Hepatocyte (in vitro differentiated cells): ENCODE measurements at regions not wholly inside any gene's neighbourhood (a gene's known extent, or its start where the extent isn't known, plus 50 kb on each side); places are given as distances from the start of the nearest gene placed in this dataset.
A peak's percentile ranks its signal among the peaks of the same experiment; 100 is the strongest.

Experiments used
- DNase-seq: peaks from one replicate; pipeline ENCODE4 v3.0.0-alpha.2; 2016; ENCODE audit warnings: low spot score
- H2AFZ ChIP-seq: fragments of 200-600 bp; sonication (generic); 2 replicates; pipeline ENCODE4 v1.6.0; 2016; ENCODE audit warnings: antibody characterized with exemption, mild to moderate bottlenecking
- H3K27ac ChIP-seq: fragments of 200-600 bp; sonication (generic); 2 replicates; pipeline ENCODE4 v1.5.1; 2016; ENCODE audit warnings: mild to moderate bottlenecking
- H3K27me3 ChIP-seq: fragments of 200-600 bp; sonication (generic); 2 replicates; pipeline ENCODE4 v1.6.1; 2016
- H3K36me3 ChIP-seq: fragments of 200-600 bp; sonication (generic); replicated peaks from 2 replicates; pipeline ENCODE4 v1.5.1; 2016; ENCODE audit warnings: low read depth; ENCODE audit not compliant: insufficient read depth
- H3K4me1 ChIP-seq: fragments of 200-600 bp; sonication (generic); 2 replicates; pipeline ENCODE4 v1.5.1; 2016; ENCODE audit warnings: mild to moderate bottlenecking, moderate library complexity; ENCODE audit not compliant: insufficient read depth
- H3K4me2 ChIP-seq: fragments of 200-600 bp; sonication (generic); 2 replicates; pipeline ENCODE4 v1.6.0; 2016
- H3K4me3 ChIP-seq: fragments of 200-600 bp; sonication (generic); 2 replicates; pipeline ENCODE4 v1.5.1; 2016; ENCODE audit warnings: mild to moderate bottlenecking
- H3K79me2 ChIP-seq: fragments of 200-600 bp; sonication (generic); 2 replicates; pipeline ENCODE4 v1.6.0; 2017; ENCODE audit warnings: mild to moderate bottlenecking
- H3K9me2 ChIP-seq: fragments of 200-600 bp; sonication (generic); replicated peaks from 2 replicates; pipeline ENCODE4 v1.6.0; 2017; ENCODE audit warnings: mild to moderate bottlenecking; ENCODE audit not compliant: insufficient read depth
- H3K9me3 ChIP-seq: fragments of 200-600 bp; sonication (generic); 2 replicates; pipeline ENCODE4 v1.5.1; 2016; ENCODE audit warnings: low read depth, mild to moderate bottlenecking
- H4K20me1 ChIP-seq: fragments of 200-600 bp; sonication (generic); 2 replicates; pipeline ENCODE4 v1.6.0; 2016; ENCODE audit warnings: mild to moderate bottlenecking; ENCODE audit not compliant: insufficient read depth, poor library complexity, severe bottlenecking
- EZH2 ChIP-seq: fragments of 200-600 bp; sonication (generic); IDR thresholded peaks from 2 replicates; pipeline ENCODE4 v1.6.1; 2016; ENCODE audit warnings: antibody characterized with exemption, mild to moderate bottlenecking, borderline replicate concordance
- EZH2phosphoT487 ChIP-seq: fragments of 200-600 bp; sonication (generic); IDR thresholded peaks from one replicate; pipeline ENCODE4 v1.6.1; 2018; ENCODE audit warnings: antibody characterized with exemption, mild to moderate bottlenecking, low read depth, moderate library complexity; ENCODE audit not compliant: unreplicated experiment, severe bottlenecking
- WGBS: methylation state at CpG from one replicate; pipeline ENCODE4 v1.1.6; 2016; ENCODE audit warnings: low lambda C conversion rate; ENCODE audit errors: missing lambda C conversion rate; 5-methylcytosine and 5-hydroxymethylcytosine counted together
- TF ChIP-seq, protein P1 (sequence below): fragments of 200-600 bp; sonication (generic); IDR thresholded peaks from 2 replicates; pipeline ENCODE4 v1.5.1; 2016; ENCODE audit warnings: antibody characterized with exemption, mild to moderate bottlenecking; ENCODE audit not compliant: poor library complexity

- H2AFZ ChIP-seq: no peak overlapping the region
- no peaks in the 10 kb centered on the region for H3K79me2 ChIP-seq
- DNase-seq: no peak
- 93% methylated on average over 4 of the region's 4 CpGs for WGBS
- no peaks in the 10 kb centered on the region for H3K36me3 ChIP-seq
- no peaks in the 10 kb centered on the region for H3K27me3 ChIP-seq
- H3K9me3 ChIP-seq: no peaks in the 10 kb centered on the region
- no peak overlapping the region for H3K27ac ChIP-seq
- no peaks in the 10 kb centered on the region for H4K20me1 ChIP-seq
- no peaks in the 10 kb centered on the region for H3K4me1 ChIP-seq
- no peak overlapping the region for H3K4me3 ChIP-seq
- H3K9me2 ChIP-seq: no peaks in the 10 kb centered on the region
- no peak for TF ChIP-seq EZH2
- no peak for TF ChIP-seq EZH2phosphoT487
- TF ChIP-seq, protein P1, sequence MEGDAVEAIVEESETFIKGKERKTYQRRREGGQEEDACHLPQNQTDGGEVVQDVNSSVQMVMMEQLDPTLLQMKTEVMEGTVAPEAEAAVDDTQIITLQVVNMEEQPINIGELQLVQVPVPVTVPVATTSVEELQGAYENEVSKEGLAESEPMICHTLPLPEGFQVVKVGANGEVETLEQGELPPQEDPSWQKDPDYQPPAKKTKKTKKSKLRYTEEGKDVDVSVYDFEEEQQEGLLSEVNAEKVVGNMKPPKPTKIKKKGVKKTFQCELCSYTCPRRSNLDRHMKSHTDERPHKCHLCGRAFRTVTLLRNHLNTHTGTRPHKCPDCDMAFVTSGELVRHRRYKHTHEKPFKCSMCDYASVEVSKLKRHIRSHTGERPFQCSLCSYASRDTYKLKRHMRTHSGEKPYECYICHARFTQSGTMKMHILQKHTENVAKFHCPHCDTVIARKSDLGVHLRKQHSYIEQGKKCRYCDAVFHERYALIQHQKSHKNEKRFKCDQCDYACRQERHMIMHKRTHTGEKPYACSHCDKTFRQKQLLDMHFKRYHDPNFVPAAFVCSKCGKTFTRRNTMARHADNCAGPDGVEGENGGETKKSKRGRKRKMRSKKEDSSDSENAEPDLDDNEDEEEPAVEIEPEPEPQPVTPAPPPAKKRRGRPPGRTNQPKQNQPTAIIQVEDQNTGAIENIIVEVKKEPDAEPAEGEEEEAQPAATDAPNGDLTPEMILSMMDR: no peak
- no peak overlapping the region for H3K4me2 ChIP-seq
Measured at GRCh38 chr7:118324790-118325449, 100.4 kb downstream of the ANKRD7 start.

- H3K4me2 ChIP-seq: no peak overlapping the region
- H3K79me2 ChIP-seq: no peaks in the 10 kb centered on the region
- DNase-seq: no peak
- no peak for TF ChIP-seq EZH2phosphoT487
- TF ChIP-seq, protein P1: no peak
- TF ChIP-seq EZH2: no peak
- no peak overlapping the region for H3K4me3 ChIP-seq
- H3K27me3 ChIP-seq: no peaks in the 10 kb centered on the region
- no peaks in the 10 kb centered on the region for H3K9me2 ChIP-seq
- H3K27ac ChIP-seq: no peak overlapping the region
- H3K4me1 ChIP-seq: no peaks in the 10 kb centered on the region
- H3K9me3 ChIP-seq: no peaks in the 10 kb centered on the region
- no peaks in the 10 kb centered on the region for H4K20me1 ChIP-seq
- no peak overlapping the region for H2AFZ ChIP-seq
- H3K36me3 ChIP-seq: no peaks in the 10 kb centered on the region
Measured at GRCh38 chr7:118325450-118325808, 100.9 kb downstream of the ANKRD7 start.

GRCh38 chr7:118327174-118327573 lies 102.7 kb downstream of the ANKRD7 start:
- Histone ChIP-seq H3K79me2 (no peaks in the 10 kb centered on the region), H3K4me2 (no peak overlapping the region), H3K27ac (no peak overlapping the region), H3K9me3 (no peaks in the 10 kb centered on the region), H3K9me2 (no peaks in the 10 kb centered on the region), H3K4me1 (no peaks in the 10 kb centered on the region), H2AFZ (no peak overlapping the region), H4K20me1 (no peaks in the 10 kb centered on the region), H3K36me3 (no peaks in the 10 kb centered on the region), H3K27me3 (no peaks in the 10 kb centered on the region), H3K4me3 (no peak overlapping the region)
- 50% methylated on average over 2 of the region's 2 CpGs for WGBS
- peak; percentile 14 for DNase-seq
- TF ChIP-seq, protein P1: no peak
- TF ChIP-seq EZH2 (no peak), EZH2phosphoT487 (no peak)
